A549 (cell line): ENCODE measurements at regions not wholly inside any gene's neighbourhood (a gene's known extent, or its start where the extent isn't known, plus 50 kb on each side); places are given as distances from the start of the nearest gene placed in this dataset.

Source experiments
- ATAC-seq, 2 experiments: fragments of 200-7000 bp in 1 of 2; fragments of >200 bp in 1 of 2; cut with Nextera tagmentation in 1 of 2; cut with Tn5 transposase in 1 of 2; 3 replicates each; pipeline versions ENCODE4 v1.8.0 to v1.9.1; 2018 to 2020; ENCODE audit warnings: mild to moderate bottlenecking in 1 of 2, moderate library complexity in 1 of 2
- CTCF ChIA-PET: fragments of 300-600 bp; sonication (Branson Sonifier 250); formaldehyde crosslinking; extraction: SDS; loops from one replicate; lab custom pipeline; 2021; ENCODE audit warnings: antibody characterized with exemption, inconsistent platforms; lab: Yijun Ruan, JAX
- POLR2A ChIA-PET: fragments of 350-600 bp; formaldehyde crosslinking; extraction: SDS; loops from one replicate; lab custom pipeline; 2021; ENCODE audit warnings: antibody characterized with exemption, inconsistent platforms; lab: Yijun Ruan, JAX
- DNase-seq, 2 experiments: peaks; one replicate each; pipeline versions ENCODE4 v3.0.0 to v3.0.0-alpha.2; 2011 to 2016; ENCODE audit warnings: low read depth in 1 of 2, low spot score in 1 of 2
- FAIRE-seq: peaks from 2 replicates; lab custom pipeline; 2011; peaks lifted over from hg19 to GRCh38; lab: Jason Lieb, UNC
- H3K27ac ChIP-seq, 2 experiments: fragments of >200 bp; sonication (Bioruptor Twin); formaldehyde crosslinking; 3 replicates each; pipeline ENCODE4 v1.5.1; 2016 to 2017
- H3K4me1 ChIP-seq: fragments of >200 bp; sonication (Bioruptor Twin); formaldehyde crosslinking; 3 replicates; pipeline ENCODE4 v1.6.1; 2016
- H3K4me2 ChIP-seq: fragments of >200 bp; sonication (Bioruptor Twin); formaldehyde crosslinking; 3 replicates; pipeline ENCODE4 v1.6.1; 2016
- H3K4me3 ChIP-seq: fragments of >200 bp; sonication (Bioruptor Twin); formaldehyde crosslinking; 3 replicates; pipeline ENCODE4 v1.5.1; 2016
- H3K9me3 ChIP-seq: fragments of >200 bp; sonication (Bioruptor Twin); formaldehyde crosslinking; 3 replicates; pipeline ENCODE4 v1.6.1; 2016
- CBX2 ChIP-seq: fragments of 200-600 bp; sonication (generic); IDR thresholded peaks from 2 replicates; pipeline ENCODE4 v1.6.1; 2016; ENCODE audit warnings: low read depth, mild to moderate bottlenecking, borderline replicate concordance
- CEBPB ChIP-seq, 2 experiments: fragments of >200 bp in 1 of 2; sonication (Bioruptor Twin) in 1 of 2; formaldehyde crosslinking in 1 of 2; IDR thresholded peaks; 2 replicates each; pipeline ENCODE4 v1.6.1; 2012 to 2016
- CHD4 ChIP-seq: fragments of 200-600 bp; sonication (generic); IDR thresholded peaks from 2 replicates; pipeline ENCODE4 v1.6.1; 2016; ENCODE audit warnings: antibody characterized with exemption, mild to moderate bottlenecking, borderline replicate concordance
- ELK1 ChIP-seq: fragments of 150-350 bp; IDR thresholded peaks from 2 replicates; pipeline ENCODE4 v1.6.1; 2014; ENCODE audit warnings: low read depth, mild to moderate bottlenecking, low read length
- EP300 ChIP-seq, 2 experiments: fragments of >200 bp; sonication (Bioruptor Twin); formaldehyde crosslinking; IDR thresholded peaks; 2 replicates in 1 of 2; 3 replicates in 1 of 2; pipeline ENCODE4 v1.6.1; 2016 to 2017
- FOSB ChIP-seq: fragments of 250-450 bp; sonication (Bioruptor Pico); IDR thresholded peaks from 2 replicates; pipeline ENCODE4 v1.5.0; 2020; ENCODE audit warnings: mild to moderate bottlenecking, moderate library complexity
- FOSL2 ChIP-seq, 2 experiments: fragments of 450-650 bp in 1 of 2; fragments of >200 bp in 1 of 2; sonication (Bioruptor Twin) in 1 of 2; formaldehyde crosslinking; IDR thresholded peaks; 2 replicates each; pipeline versions ENCODE4 v1.5.0 to v1.6.1; 2016 to 2020; ENCODE audit warnings: mild to moderate bottlenecking in 1 of 2, moderate library complexity in 1 of 2
- FOXS1 ChIP-seq: fragments of 250-450 bp; sonication (Bioruptor Pico); IDR thresholded peaks from 2 replicates; pipeline ENCODE4 v1.5.0; 2020; ENCODE audit warnings: mild to moderate bottlenecking, moderate library complexity
- HDAC2 ChIP-seq: fragments of 200-600 bp; sonication (generic); IDR thresholded peaks from 2 replicates; pipeline ENCODE4 v1.6.1; 2016
- HEYL ChIP-seq: fragments of 250-450 bp; sonication (Bioruptor Pico); IDR thresholded peaks from 2 replicates; pipeline ENCODE4 v1.8.0; 2021; ENCODE audit warnings: mild to moderate bottlenecking, moderate library complexity
- HOXA7 ChIP-seq: fragments of 250-450 bp; sonication (Bioruptor Pico); IDR thresholded peaks from 2 replicates; pipeline ENCODE4 v1.5.0; 2020; ENCODE audit warnings: mild to moderate bottlenecking, moderate library complexity
- HOXB13 ChIP-seq: fragments of 250-450 bp; sonication (Bioruptor Pico); IDR thresholded peaks from 2 replicates; pipeline ENCODE4 v1.5.0; 2020; ENCODE audit warnings: low read depth, mild to moderate bottlenecking, moderate library complexity
- JUN ChIP-seq, 2 experiments: fragments of >200 bp; sonication (Bioruptor Twin); formaldehyde crosslinking; IDR thresholded peaks; 2 replicates in 1 of 2; 3 replicates in 1 of 2; pipeline ENCODE4 v1.6.1; 2016 to 2017
- KDM1A ChIP-seq: fragments of 200-600 bp; sonication (generic); IDR thresholded peaks from 2 replicates; pipeline ENCODE4 v1.6.1; 2016; ENCODE audit warnings: low read depth, mild to moderate bottlenecking
- KDM5A ChIP-seq: fragments of 200-600 bp; sonication (generic); IDR thresholded peaks from 2 replicates; pipeline ENCODE4 v1.6.1; 2016; ENCODE audit warnings: antibody characterized with exemption, mild to moderate bottlenecking
- NPAS2 ChIP-seq: fragments of 250-450 bp; sonication (Bioruptor Pico); IDR thresholded peaks from 2 replicates; pipeline ENCODE4 v1.8.0; 2022; ENCODE audit warnings: mild to moderate bottlenecking, moderate library complexity, borderline replicate concordance
- NR3C1 ChIP-seq: fragments of >200 bp; sonication (Bioruptor Twin); formaldehyde crosslinking; IDR thresholded peaks from 3 replicates; pipeline ENCODE4 v1.6.1; 2017
- PHF8 ChIP-seq: fragments of 200-600 bp; sonication (generic); IDR thresholded peaks from 2 replicates; pipeline ENCODE4 v1.6.1; 2016; ENCODE audit warnings: low read depth, mild to moderate bottlenecking, antibody characterized with exemption, moderate library complexity, borderline replicate concordance
- RAD21 ChIP-seq, 2 experiments: fragments of >200 bp in 1 of 2; sonication (Bioruptor Twin) in 1 of 2; formaldehyde crosslinking in 1 of 2; IDR thresholded peaks in 1 of 2; conservative IDR thresholded peaks in 1 of 2; 2 replicates in 1 of 2; 3 replicates in 1 of 2; pipeline ENCODE4 v1.6.1; 2012 to 2018; ENCODE audit warnings: inconsistent platforms in 1 of 2
- RARB ChIP-seq: fragments of 250-450 bp; sonication (Bioruptor Pico); IDR thresholded peaks from 2 replicates; pipeline ENCODE4 v1.8.0; 2021; ENCODE audit warnings: mild to moderate bottlenecking, moderate library complexity
- RCOR1 ChIP-seq: fragments of 150-350 bp; IDR thresholded peaks from 2 replicates; pipeline ENCODE4 v1.6.1; 2014; ENCODE audit warnings: antibody characterized with exemption, low read length, low read depth
- REST ChIP-seq: fragments of 200-600 bp; sonication (generic); IDR thresholded peaks from 2 replicates; pipeline ENCODE4 v1.6.1; 2016; ENCODE audit warnings: antibody characterized with exemption, mild to moderate bottlenecking, moderate library complexity
- TFCP2L1 ChIP-seq: fragments of 250-450 bp; sonication (Bioruptor Pico); IDR thresholded peaks from 2 replicates; pipeline ENCODE4 v1.5.0; 2021; ENCODE audit warnings: mild to moderate bottlenecking
- ZNF302 ChIP-seq: fragments of 250-450 bp; sonication (Bioruptor Pico); IDR thresholded peaks from 2 replicates; pipeline ENCODE4 v1.9.0; 2021; ENCODE audit warnings: inconsistent platforms, mild to moderate bottlenecking, moderate library complexity
- ZSCAN20 ChIP-seq: fragments of 250-450 bp; sonication (Bioruptor Pico); IDR thresholded peaks from 2 replicates; pipeline ENCODE4 v1.8.0; 2022; ENCODE audit warnings: mild to moderate bottlenecking, moderate library complexity
- WGBS: methylation state at CpG from one replicate; pipeline ENCODE4 v1.1.6; 2017; ENCODE audit errors: missing lambda C conversion rate; 5-methylcytosine and 5-hydroxymethylcytosine counted together
- TF ChIP-seq, protein P1 (sequence below): IDR thresholded peaks from 2 replicates; pipeline ENCODE4 v1.6.1; 2012
- TF ChIP-seq, protein P2 (sequence below): IDR thresholded peaks from 2 replicates; pipeline ENCODE4 v1.6.1; 2012; ENCODE audit warnings: low read depth, borderline replicate concordance
- TF ChIP-seq, protein P3 (sequence below): fragments of 250-450 bp; sonication (Bioruptor Pico); IDR thresholded peaks from 2 replicates; pipeline ENCODE4 v1.5.0; 2020; ENCODE audit warnings: low read depth, mild to moderate bottlenecking, moderate library complexity

GRCh38 chr12:116382686-116383530, 105.4 kb upstream of the MED13L start:
- peak; percentile 53 to 58 for ATAC-seq
- peak overlapping the region; percentile 99 for H3K27ac ChIP-seq
- H3K4me3 ChIP-seq: no peak overlapping the region
- CTCF ChIA-PET: interaction anchor here (0.6 to 0.8 kb wide), 2 partner anchors 105 to 216 kb away, joined by 3 read pairs; no protein-coding TSS in a partner anchor
- peak; percentile 44 to 76 for DNase-seq
- WGBS: 21% methylated on average over 13 of the region's 13 CpGs
- POLR2A ChIA-PET: interaction anchor here (1.2 kb wide), 1 partner anchor 10 kb away, joined by 3 read pairs; no protein-coding TSS in a partner anchor
- TF ChIP-seq FOXS1 (CRISPR knock-in tag) (peak; percentile 51; the same call in 1 of the 2 replicates), RAD21 (conservative IDR thresholded peaks at IDR 0.05 in 1 of 2, IDR thresholded peaks at IDR 0.05 in 1 of 2) (peak in 1 of 2 experiments; percentile 7; a peak in 2 of 5 replicates), HEYL (CRISPR knock-in tag) (peak; percentile 64; the same call in 1 of the 2 replicates), EP300 (IDR thresholded peaks at IDR 0.05) (peak in 1 of 2 experiments; percentile 36; a peak in 2 of 5 replicates), REST (no peak), KDM1A (no peak), RARB (CRISPR knock-in tag) (0 out of 2 replicates have a peak, but pooled peaks have one; percentile 48), ZNF302 (CRISPR knock-in tag) (peak; percentile 40; the same call in 1 of the 2 replicates), CBX2 (no peak), JUN (IDR thresholded peaks at IDR 0.05) (peak in 1 of 2 experiments; percentile 46; a peak in 2 of 5 replicates)
- TF ChIP-seq, protein P1, sequence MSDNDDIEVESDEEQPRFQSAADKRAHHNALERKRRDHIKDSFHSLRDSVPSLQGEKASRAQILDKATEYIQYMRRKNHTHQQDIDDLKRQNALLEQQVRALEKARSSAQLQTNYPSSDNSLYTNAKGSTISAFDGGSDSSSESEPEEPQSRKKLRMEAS: peak; percentile 87
- TF ChIP-seq, protein P2, sequence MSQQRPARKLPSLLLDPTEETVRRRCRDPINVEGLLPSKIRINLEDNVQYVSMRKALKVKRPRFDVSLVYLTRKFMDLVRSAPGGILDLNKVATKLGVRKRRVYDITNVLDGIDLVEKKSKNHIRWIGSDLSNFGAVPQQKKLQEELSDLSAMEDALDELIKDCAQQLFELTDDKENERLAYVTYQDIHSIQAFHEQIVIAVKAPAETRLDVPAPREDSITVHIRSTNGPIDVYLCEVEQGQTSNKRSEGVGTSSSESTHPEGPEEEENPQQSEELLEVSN: peak; percentile 91
- TF ChIP-seq, all 56 proteins: peak for 9
- Histone ChIP-seq H3K4me2 (peak overlapping the region; percentile 79), H3K9me3 (no peaks in the 10 kb centered on the region), H3K4me1 (peaks cover 77% of the 10 kb centered on the region)
- FAIRE-seq: no peak

DNA sequence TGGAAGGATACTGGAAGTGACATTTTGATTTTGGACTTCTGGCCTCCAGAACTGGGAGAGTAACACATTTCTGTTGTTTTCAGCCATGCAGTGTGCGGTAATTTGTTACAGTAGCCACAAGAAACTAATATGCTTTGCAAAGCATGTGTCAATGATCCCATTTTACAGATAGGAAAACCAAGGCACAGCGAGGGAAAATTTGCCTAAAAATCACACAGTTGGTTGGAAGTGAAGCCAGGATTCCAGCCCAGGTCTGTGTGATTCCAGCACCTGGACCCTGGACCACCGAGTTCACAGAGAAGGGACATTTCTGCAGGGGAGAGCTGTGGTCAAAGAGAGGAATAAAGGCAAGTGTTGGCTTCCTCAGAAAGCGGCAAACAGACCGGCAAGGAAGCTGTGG, 106.7 kb upstream of the MED13L start:
- FAIRE-seq: no peak
- POLR2A ChIA-PET: no interaction called here
- WGBS: 89% methylated on average over 5 of the region's 5 CpGs
- no peak for DNase-seq
- Histone ChIP-seq H3K4me1 (peaks cover 72% of the 10 kb centered on the region), H3K4me3 (no peak overlapping the region), H3K4me2 (peak overlapping the region; percentile 40), H3K9me3 (no peaks in the 10 kb centered on the region), H3K27ac (peak overlapping the region; percentile 99)
- no peak for ATAC-seq
- CTCF ChIA-PET: interaction anchor here (0.6 to 1.4 kb wide), 5 partner anchors 14 to 226 kb away, joined by 3 read pairs; no protein-coding TSS in a partner anchor
- TF ChIP-seq CEBPB (IDR thresholded peaks at IDR 0.05): no peak
- no peak for TF ChIP-seq PHF8
- no peak for TF ChIP-seq HOXB13 (CRISPR knock-in tag)
- peak; percentile 66; the same call in 1 of the 2 replicates for TF ChIP-seq HDAC2
- no peak for TF ChIP-seq NR3C1
- TF ChIP-seq KDM1A: peak; percentile 97
- TF ChIP-seq RCOR1: no peak
- TF ChIP-seq ELK1: no peak
- no peak for TF ChIP-seq HOXA7 (CRISPR knock-in tag)
- TF ChIP-seq TFCP2L1 (CRISPR knock-in tag): no peak
- TF ChIP-seq FOSB: no peak
- TF ChIP-seq, protein P1: 0 out of 2 replicates have a peak, but pooled peaks have one; percentile 14
- TF ChIP-seq KDM5A: no peak
- TF ChIP-seq ZSCAN20 (CRISPR knock-in tag): no peak
- TF ChIP-seq NPAS2 (CRISPR knock-in tag): no peak
- TF ChIP-seq, protein P3, sequence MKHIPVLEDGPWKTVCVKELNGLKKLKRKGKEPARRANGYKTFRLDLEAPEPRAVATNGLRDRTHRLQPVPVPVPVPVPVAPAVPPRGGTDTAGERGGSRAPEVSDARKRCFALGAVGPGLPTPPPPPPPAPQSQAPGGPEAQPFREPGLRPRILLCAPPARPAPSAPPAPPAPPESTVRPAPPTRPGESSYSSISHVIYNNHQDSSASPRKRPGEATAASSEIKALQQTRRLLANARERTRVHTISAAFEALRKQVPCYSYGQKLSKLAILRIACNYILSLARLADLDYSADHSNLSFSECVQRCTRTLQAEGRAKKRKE (CRISPR knock-in tag): no peak
- no peak for TF ChIP-seq JUN (IDR thresholded peaks at IDR 0.05)
- peak; percentile 82; the same call in 1 of the 2 replicates for TF ChIP-seq CHD4
- TF ChIP-seq FOSL2 (IDR thresholded peaks at IDR 0.05): no peak
- no peak for TF ChIP-seq FOSL2 (CRISPR knock-in tag; IDR thresholded peaks at IDR 0.05)
